ENCODE measurements at regions not wholly inside any gene's neighbourhood (a gene's known extent, or its start where the extent isn't known, plus 50 kb on each side); places are given as distances from the start of the nearest gene placed in this dataset.

DNA sequence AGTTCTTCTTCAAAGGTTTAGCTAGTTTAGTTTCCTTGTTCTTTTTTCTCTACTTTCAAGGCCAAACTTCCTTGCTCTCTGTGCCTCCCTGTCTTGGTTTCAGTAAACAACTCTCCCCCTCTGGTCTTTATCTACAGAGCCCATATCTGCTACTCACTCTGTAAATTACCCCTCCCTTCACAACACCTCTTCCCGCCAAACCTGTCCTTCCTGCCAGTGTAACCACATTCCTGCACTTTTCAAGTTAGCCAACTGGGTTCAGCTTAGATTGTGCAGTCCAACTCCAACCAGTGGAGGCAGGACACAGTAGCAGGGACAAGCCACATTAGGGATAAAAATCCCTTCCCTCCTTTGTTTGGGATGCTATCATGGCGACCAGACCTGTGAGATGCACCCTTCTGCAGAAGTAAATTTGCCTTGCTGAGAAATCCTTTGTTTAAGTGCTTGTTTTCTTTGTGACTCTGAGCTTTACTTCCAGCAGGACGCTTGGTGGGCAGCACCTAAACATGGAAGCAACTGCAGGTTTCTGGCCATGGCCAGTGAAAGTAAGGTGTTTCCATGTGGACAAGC, 706.0 kb downstream of the KCNJ3 start:
- H3K4me1 Mint-ChIP-seq: no peaks in the 10 kb centered on the region
- no peak overlapping the region for H3K4me3 Mint-ChIP-seq
- H3K27me3 Mint-ChIP-seq: no peaks in the 10 kb centered on the region
- no peak overlapping the region for H3K27ac Mint-ChIP-seq
- DNase-seq (no peak), ATAC-seq (no peak)
- H3K9me3 Mint-ChIP-seq: peaks cover 29% of the 10 kb centered on the region
- H3K36me3 Mint-ChIP-seq (ENCODE audit: low read depth): no peaks in the 10 kb centered on the region

DNA sequence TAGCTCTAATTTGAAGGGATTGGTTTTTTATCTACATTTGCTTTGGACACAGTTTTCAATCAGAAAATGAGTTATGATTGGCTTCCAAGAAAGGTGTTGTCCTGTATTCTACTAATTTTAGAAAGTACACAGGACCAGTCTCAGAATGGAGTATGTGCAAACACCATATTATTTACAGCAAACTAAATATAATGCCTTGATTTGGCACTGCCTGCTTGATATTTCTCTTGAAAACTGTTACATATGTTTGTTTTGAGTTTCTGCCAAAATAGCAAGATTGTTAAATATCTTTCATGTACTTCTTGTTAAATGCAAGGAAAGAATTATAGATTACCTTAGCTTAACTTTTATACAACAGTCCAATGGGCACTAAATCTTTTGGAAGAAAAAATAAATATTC, 694.9 kb downstream of the KCNJ3 start:
- DNase-seq (no peak), ATAC-seq (no peak)
- H3K4me3 Mint-ChIP-seq: no peak overlapping the region
- no peaks in the 10 kb centered on the region for H3K4me1 Mint-ChIP-seq
- no peaks in the 10 kb centered on the region for H3K36me3 Mint-ChIP-seq (ENCODE audit: low read depth)
- H3K27ac Mint-ChIP-seq: no peak overlapping the region
- no peaks in the 10 kb centered on the region for H3K9me3 Mint-ChIP-seq
- no peaks in the 10 kb centered on the region for H3K27me3 Mint-ChIP-seq

DNA sequence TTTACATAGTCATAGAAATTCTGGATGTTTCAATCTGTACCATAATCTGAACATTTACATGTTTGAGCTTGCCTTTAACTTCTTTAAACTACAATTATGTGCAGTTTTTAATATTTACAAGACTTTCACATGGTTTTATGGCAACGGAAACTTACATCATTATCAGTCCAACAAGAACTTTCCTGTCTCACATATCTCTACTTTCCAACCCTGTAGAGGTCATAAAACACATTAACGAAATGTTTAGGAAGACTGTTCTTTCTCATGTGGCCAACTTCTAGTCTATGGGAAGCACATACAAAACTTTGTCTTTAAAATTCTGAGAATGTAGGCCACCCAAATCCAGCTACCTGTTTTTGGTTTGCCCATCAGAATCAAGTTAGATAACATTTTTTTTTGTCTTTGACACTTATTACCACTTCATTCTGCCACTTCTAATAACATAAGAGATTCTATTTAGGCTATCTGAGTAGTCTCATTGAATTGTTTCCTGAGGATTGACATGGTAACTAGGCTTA, 693.2 kb downstream of the KCNJ3 start:
- Mint-ChIP-seq H3K4me1 (no peaks in the 10 kb centered on the region), H3K36me3 (ENCODE audit: low read depth) (no peaks in the 10 kb centered on the region), H3K27ac (no peak overlapping the region), H3K27me3 (no peaks in the 10 kb centered on the region), H3K9me3 (no peaks in the 10 kb centered on the region), H3K4me3 (no peak overlapping the region)
- no peak for DNase-seq
- ATAC-seq: no peak

DNA sequence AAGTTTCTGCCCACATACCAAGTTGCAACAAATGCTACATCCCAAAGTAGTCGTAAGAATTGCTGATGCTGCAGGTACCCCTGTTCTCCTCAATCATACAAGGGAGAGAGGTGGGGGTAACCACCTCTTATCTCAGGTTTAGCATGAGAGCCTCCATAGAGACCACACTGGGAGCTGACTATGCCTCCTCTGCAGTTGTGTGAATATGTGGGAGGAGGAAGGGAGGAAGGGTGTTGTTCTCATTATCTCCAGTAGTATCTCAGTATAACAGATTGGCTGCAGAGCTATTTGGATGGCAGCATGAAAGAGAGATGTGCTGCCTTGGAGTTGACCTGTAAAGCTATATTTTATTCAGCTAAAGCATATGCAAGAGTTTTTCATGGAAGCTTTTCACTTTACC, 690.7 kb downstream of the KCNJ3 start:
- Mint-ChIP-seq H3K4me3 (no peak overlapping the region), H3K4me1 (no peaks in the 10 kb centered on the region), H3K27me3 (no peaks in the 10 kb centered on the region), H3K9me3 (no peaks in the 10 kb centered on the region), H3K27ac (no peak overlapping the region), H3K36me3 (ENCODE audit: low read depth) (no peaks in the 10 kb centered on the region)
- no peak for DNase-seq
- ATAC-seq: no peak

DNA sequence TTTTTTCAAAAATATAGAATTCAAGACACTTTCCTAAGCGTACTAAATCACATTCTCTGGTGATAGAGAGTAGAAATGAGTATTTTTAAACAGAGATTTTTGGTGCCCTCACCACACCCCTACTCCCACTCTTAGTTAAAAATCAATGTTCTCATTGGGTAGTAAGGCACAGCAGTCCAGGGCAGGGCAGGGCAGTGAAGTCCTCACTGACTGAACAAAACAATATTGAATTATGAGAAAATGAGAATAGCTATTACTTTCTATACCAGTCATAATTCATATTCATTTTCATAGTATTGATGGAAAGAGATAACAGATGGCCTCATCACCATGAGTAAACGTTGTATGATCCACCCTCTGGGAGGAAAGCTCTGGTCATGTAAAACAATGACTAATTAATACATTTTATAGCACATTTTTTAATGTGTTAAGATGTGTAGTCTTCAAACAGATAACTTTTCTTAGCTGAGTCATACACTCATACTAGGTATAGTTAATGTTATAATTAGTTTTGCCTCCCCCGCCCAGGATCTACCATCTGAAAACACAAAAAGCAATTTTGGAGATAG, 686.1 kb downstream of the KCNJ3 start:
- H3K36me3 Mint-ChIP-seq (ENCODE audit: low read depth): no peaks in the 10 kb centered on the region
- ATAC-seq (no peak), DNase-seq (no peak)
- no peak overlapping the region for H3K27ac Mint-ChIP-seq
- H3K4me1 Mint-ChIP-seq: no peaks in the 10 kb centered on the region
- H3K9me3 Mint-ChIP-seq: no peaks in the 10 kb centered on the region
- H3K4me3 Mint-ChIP-seq: no peak overlapping the region
- H3K27me3 Mint-ChIP-seq: no peaks in the 10 kb centered on the region

DNA sequence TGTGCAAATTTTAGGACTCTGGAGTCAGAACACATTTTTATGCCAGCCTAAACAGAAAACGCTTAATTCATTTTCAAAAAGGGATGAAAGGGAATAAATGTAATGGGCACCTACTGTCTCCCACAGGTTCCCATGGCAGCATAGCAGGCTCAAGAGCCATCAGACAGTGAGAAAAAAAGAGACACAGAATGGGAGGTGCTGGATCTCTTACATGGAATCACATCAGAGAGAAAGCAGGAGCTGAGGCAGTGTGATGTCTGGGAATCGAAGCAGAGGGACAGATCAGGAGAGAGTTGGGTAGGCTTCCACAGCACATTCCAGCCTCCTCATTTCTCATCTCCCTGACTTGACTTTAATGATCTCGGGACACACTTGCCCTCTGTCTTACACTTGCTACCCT, 684.3 kb downstream of the KCNJ3 start:
- ATAC-seq: no peak
- no peak for DNase-seq

DNA sequence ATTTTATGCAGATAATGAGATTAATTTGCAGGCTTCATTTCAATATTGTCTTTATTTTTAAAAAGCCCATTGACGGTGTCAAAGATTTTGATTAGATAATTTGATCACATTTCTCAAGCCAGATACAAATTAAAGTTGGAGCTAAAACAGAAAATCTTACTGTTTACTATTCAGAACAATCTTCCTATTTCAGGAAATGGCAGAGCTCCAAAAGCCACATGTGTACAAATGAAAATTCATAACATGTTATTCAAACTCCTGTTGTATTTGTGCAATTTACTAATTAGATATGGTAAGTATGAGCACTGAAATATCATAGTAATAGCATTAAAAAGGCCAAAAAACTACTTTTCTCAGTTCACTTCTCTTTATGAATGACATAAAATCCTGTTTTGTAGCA, 682.9 kb downstream of the KCNJ3 start:
- no peaks in the 10 kb centered on the region for H3K9me3 Mint-ChIP-seq
- peaks cover 2% of the 10 kb centered on the region for H3K4me1 Mint-ChIP-seq
- H3K27me3 Mint-ChIP-seq: no peaks in the 10 kb centered on the region
- ATAC-seq: no peak
- H3K4me3 Mint-ChIP-seq: no peak overlapping the region
- DNase-seq: no peak
- H3K27ac Mint-ChIP-seq: no peak overlapping the region
- H3K36me3 Mint-ChIP-seq (ENCODE audit: low read depth): no peaks in the 10 kb centered on the region

More for the DNA sequence above, 684.3 kb downstream of the KCNJ3 start:
- peaks cover 2% of the 10 kb centered on the region for H3K4me1 Mint-ChIP-seq
- no peak overlapping the region for H3K4me3 Mint-ChIP-seq
- no peaks in the 10 kb centered on the region for H3K9me3 Mint-ChIP-seq
- no peaks in the 10 kb centered on the region for H3K27me3 Mint-ChIP-seq
- no peaks in the 10 kb centered on the region for H3K36me3 Mint-ChIP-seq (ENCODE audit: low read depth)
- H3K27ac Mint-ChIP-seq: no peak overlapping the region

DNA sequence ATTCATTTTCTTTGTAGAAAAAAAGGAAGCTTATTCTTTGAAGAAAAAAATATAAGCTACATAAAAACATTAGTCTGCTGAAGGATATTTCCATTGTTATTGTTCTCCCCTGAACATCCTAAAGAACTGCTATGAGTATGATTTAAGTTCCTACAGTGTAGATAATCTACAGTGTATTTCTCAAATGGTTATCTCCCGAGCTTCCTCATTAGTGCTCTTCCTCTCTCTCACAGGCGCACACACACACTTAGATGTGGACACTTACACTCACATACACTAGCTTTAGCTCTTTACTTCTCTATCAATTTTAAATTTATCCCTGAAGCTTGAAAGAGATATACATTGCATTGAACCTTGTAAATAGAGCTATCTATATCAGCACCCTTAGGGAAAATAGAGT, 681.0 kb downstream of the KCNJ3 start:
- Mint-ChIP-seq H3K9me3 (no peaks in the 10 kb centered on the region), H3K4me3 (no peak overlapping the region), H3K36me3 (ENCODE audit: low read depth) (no peaks in the 10 kb centered on the region), H3K27me3 (no peaks in the 10 kb centered on the region), H3K4me1 (peaks cover 2% of the 10 kb centered on the region), H3K27ac (no peak overlapping the region)
- DNase-seq (no peak), ATAC-seq (no peak)

DNA sequence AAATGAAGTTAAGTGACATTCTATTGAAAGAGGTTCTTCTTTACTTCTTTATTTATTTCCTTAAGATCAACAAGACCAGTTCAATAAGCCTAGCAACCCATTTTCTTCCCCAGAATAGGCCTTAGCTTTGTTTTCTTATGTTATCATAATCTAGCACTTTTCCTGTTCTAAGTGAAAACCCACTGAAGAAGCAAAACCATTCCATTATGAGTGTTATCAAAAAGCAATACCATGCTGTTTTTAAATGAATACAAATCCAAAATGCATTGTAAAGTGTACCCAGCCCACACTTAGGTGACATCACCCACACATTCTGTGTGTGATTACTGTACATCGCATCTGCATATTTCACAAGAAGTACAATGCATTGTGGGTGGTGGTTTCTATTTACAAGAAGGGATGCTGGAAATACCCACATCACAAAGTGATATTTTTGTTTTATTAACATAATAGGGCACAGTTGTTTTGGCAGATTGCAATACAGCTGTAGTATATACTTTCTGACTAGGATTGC, 679.5 kb downstream of the KCNJ3 start:
- ATAC-seq (no peak), DNase-seq (no peak)
- Mint-ChIP-seq H3K27ac (no peak overlapping the region), H3K4me3 (no peak overlapping the region), H3K4me1 (peaks cover 2% of the 10 kb centered on the region), H3K27me3 (no peaks in the 10 kb centered on the region), H3K9me3 (no peaks in the 10 kb centered on the region), H3K36me3 (ENCODE audit: low read depth) (no peaks in the 10 kb centered on the region)

DNA sequence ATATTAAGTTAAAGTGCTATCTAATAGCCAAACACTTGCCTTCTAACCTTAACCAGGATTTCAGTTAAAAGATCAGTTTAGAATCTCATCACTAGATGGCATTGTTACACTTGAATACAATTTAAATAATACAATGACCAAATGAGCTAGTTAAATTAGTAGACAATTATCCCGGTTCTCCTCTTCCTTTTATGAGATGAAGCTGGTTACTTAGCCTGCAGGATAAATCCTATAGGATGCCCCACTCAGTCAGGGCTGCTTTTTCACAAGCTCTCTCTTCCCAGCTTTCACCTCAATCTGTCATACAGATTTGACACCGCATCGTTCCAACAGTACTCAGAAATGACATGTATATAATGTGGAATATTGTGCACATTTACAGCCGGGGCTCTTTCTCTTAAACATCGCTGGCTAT, 678.8 kb downstream of the KCNJ3 start:
- Mint-ChIP-seq H3K36me3 (ENCODE audit: low read depth) (no peaks in the 10 kb centered on the region), H3K9me3 (no peaks in the 10 kb centered on the region), H3K4me3 (no peak overlapping the region), H3K27me3 (peaks cover 2% of the 10 kb centered on the region), H3K27ac (no peak overlapping the region), H3K4me1 (peaks cover 2% of the 10 kb centered on the region)
- no peak for ATAC-seq
- DNase-seq: no peak

DNA sequence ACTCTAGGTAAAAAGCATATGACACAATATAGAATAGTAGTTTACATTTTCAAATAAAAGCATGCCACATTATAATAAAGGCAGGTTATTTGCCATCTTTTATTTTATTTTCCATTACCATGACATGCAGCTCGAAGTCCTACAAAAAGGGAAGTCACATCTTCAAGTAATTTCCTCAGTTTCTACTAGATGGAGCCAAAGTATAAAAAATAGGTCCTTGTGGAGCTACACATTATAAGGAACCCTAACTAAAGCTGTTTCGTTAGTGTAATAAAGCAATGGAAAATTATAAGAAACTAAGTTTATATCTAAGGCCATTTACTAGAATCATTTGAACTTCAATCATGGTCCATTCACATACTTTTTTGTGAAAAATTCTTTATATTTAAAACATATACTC, 674.5 kb downstream of the KCNJ3 start:
- H3K27ac Mint-ChIP-seq: no peak overlapping the region
- H3K4me3 Mint-ChIP-seq: no peak overlapping the region
- no peaks in the 10 kb centered on the region for H3K36me3 Mint-ChIP-seq (ENCODE audit: low read depth)
- H3K9me3 Mint-ChIP-seq: no peaks in the 10 kb centered on the region
- H3K4me1 Mint-ChIP-seq: no peaks in the 10 kb centered on the region
- peaks cover 5% of the 10 kb centered on the region for H3K27me3 Mint-ChIP-seq
- no peak for ATAC-seq
- no peak for DNase-seq

DNA sequence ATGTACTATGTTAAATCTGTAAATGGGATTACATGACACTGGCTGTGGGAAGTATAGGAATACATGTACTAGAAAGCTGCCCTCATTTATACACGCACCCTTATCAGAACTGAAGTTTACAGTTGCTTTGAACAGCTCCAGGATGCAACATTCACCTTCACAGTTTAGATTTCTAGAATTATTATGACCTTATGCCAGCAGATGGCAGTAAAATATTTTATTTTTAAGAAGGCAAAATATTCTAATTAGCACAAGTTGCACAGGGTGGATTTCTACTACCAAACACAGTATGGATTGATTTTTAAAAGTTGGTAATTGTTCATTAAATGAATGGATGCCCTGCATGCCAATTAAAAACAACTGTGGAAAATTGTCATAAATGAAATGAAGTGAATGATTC, 670.4 kb downstream of the KCNJ3 start:
- H3K4me3 Mint-ChIP-seq: no peak overlapping the region
- DNase-seq: no peak
- H3K27me3 Mint-ChIP-seq: peaks cover 5% of the 10 kb centered on the region
- H3K27ac Mint-ChIP-seq: no peak overlapping the region
- no peaks in the 10 kb centered on the region for H3K9me3 Mint-ChIP-seq
- H3K36me3 Mint-ChIP-seq (ENCODE audit: low read depth): no peaks in the 10 kb centered on the region
- no peaks in the 10 kb centered on the region for H3K4me1 Mint-ChIP-seq
- ATAC-seq: no peak

DNA sequence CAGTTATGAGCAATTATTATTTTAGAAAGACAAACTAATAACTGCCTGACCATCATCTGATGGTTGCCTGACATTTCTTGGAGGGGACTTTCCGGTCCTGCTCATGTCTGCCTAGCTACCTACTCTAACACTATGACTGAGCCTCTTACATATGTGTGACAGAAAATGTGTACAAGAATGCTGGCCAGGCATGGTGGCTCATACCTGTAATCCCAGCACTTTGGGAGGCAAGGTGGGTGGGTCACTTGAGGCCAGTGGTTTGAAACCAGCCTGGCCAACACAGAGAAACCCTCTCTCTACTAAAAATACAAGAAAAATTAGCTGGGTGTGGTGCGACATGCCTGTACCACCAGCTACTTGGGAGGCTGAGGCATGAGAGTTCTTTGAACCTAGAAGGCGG, 666.3 kb downstream of the KCNJ3 start:
- Mint-ChIP-seq H3K27ac (no peak overlapping the region), H3K36me3 (ENCODE audit: low read depth) (no peaks in the 10 kb centered on the region), H3K4me3 (no peak overlapping the region), H3K27me3 (peaks cover 1% of the 10 kb centered on the region), H3K9me3 (peaks cover 5% of the 10 kb centered on the region), H3K4me1 (no peaks in the 10 kb centered on the region)
- DNase-seq: no peak
- no peak for ATAC-seq

DNA sequence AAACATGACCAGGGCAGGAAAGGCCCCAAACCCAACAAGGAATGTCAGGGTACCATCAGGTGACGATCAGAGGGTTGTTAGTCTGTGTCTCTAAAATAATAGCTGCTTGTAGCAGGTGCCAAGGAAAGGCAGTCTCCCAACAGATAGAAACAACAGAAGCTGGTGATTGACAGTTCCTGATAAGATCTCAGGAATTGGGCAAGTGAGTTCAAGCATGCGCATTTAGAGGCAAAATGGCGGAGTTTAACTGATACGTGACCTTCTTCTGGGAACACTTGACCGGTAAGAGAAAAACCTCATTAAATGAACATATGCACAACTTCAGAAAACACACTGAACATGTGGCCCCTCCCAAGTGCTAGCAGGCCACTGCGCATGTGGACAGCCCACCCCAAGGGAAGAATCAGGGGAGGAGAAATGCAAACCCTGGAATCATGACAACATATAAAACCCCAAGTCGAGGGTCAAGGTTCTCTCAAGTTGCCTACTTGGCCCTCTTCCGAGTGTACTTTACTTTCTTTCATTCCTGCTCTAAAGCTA, 664.9 kb downstream of the KCNJ3 start:
- no peak overlapping the region for H3K27ac Mint-ChIP-seq
- H3K4me1 Mint-ChIP-seq: no peaks in the 10 kb centered on the region
- ATAC-seq (no peak), DNase-seq (no peak)
- H3K27me3 Mint-ChIP-seq: peaks cover 1% of the 10 kb centered on the region
- H3K4me3 Mint-ChIP-seq: no peak overlapping the region
- no peaks in the 10 kb centered on the region for H3K36me3 Mint-ChIP-seq (ENCODE audit: low read depth)
- peaks cover 8% of the 10 kb centered on the region for H3K9me3 Mint-ChIP-seq

DNA sequence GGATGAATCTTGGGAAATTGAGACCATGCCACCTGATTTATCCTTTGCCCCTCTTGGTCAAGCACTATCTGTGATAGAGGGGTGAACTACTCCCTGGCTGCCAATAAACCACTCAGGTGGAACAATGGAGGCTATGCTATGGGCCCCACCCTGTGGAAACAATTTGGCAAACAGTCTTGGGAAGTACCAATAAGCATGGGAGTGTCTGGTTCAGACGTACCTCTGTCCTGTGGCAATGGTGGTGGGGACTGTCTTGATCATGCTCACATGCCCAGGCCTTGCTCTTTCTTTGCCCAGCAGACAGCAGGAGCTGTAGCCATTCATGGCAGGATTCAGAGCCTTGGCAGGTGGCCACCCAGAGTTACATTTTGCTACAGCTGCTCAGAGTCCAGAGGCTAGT, 658.7 kb downstream of the KCNJ3 start:
- ATAC-seq: no peak
- no peak overlapping the region for H3K4me3 Mint-ChIP-seq
- no peaks in the 10 kb centered on the region for H3K36me3 Mint-ChIP-seq (ENCODE audit: low read depth)
- no peak for DNase-seq
- no peak overlapping the region for H3K27ac Mint-ChIP-seq
- peaks cover 3% of the 10 kb centered on the region for H3K27me3 Mint-ChIP-seq
- H3K4me1 Mint-ChIP-seq: no peaks in the 10 kb centered on the region
- H3K9me3 Mint-ChIP-seq: peaks cover 25% of the 10 kb centered on the region

Measured in activated naive CD8-positive, alpha-beta T cell treated with anti-CD3 and anti-CD28 coated beads, Interleukin-2, amount 50 U/mL, for 24 hours (primary cell).